SK-N-SH (cell line): ENCODE measurements at regions not wholly inside any gene's neighbourhood (a gene's known extent, or its start where the extent isn't known, plus 50 kb on each side); places are given as distances from the start of the nearest gene placed in this dataset.

Experiments
- CTCF ChIA-PET: fragments of 300-600, 350-600 bp; formaldehyde crosslinking; extraction: SDS; loops from one replicate; lab custom pipeline; 2021; lab: Yijun Ruan, JAX
- POLR2A ChIA-PET: fragments of 350-600 bp; sonication (Branson Sonifier 250); formaldehyde crosslinking; extraction: SDS; loops from one replicate; lab custom pipeline; 2020; ENCODE audit warnings: antibody characterized with exemption, inconsistent platforms; lab: Yijun Ruan, JAX
- DNase-seq: peaks from one replicate; pipeline ENCODE4 v3.0.0; 2012
- H2AFZ ChIP-seq: fragments of 200-600 bp; sonication (generic); 2 replicates; pipeline ENCODE4 v1.8.1; 2016; ENCODE audit warnings: antibody characterized with exemption, mild to moderate bottlenecking, low read depth
- H3F3A ChIP-seq: fragments of 200-600 bp; sonication (generic); replicated peaks from 2 replicates; pipeline ENCODE3; 2016; ENCODE audit warnings: antibody characterized with exemption, mild to moderate bottlenecking; ENCODE audit not compliant: insufficient read depth
- H3K27ac ChIP-seq, 2 experiments: fragments of 200-500 bp in 1 of 2; fragments of 200-600 bp in 1 of 2; sonication (Bioruptor generic) in 1 of 2; sonication (generic), shearing (Covaris generic) in 1 of 2; 2 replicates each; pipeline versions ENCODE4 v1.5.1 to v1.6.1; 2014 to 2016; ENCODE audit warnings: low read depth in 2 of 2, inconsistent platforms in 1 of 2, low read length in 1 of 2, mild to moderate bottlenecking in 1 of 2, mixed read lengths in 1 of 2
- H3K27me3 ChIP-seq: fragments of 200-600 bp; sonication (generic), shearing (Covaris generic); 2 replicates; pipeline ENCODE4 v1.6.1; 2016; ENCODE audit warnings: mixed run types; ENCODE audit not compliant: insufficient read depth
- H3K36me3 ChIP-seq, 2 experiments: fragments of 200-500 bp in 1 of 2; fragments of 200-600 bp in 1 of 2; sonication (Bioruptor generic) in 1 of 2; sonication (generic) in 1 of 2; replicated peaks in 1 of 2; 2 replicates each; pipeline versions ENCODE3 to v1.5.1; 2014 to 2016; ENCODE audit warnings: low read length in 1 of 2, mild to moderate bottlenecking in 1 of 2; ENCODE audit not compliant: insufficient read depth in 2 of 2, control insufficient read depth in 1 of 2
- H3K4me1 ChIP-seq, 2 experiments: fragments of 200-500 bp in 1 of 2; fragments of 200-600 bp in 1 of 2; sonication (Bioruptor generic) in 1 of 2; sonication (generic), shearing (Covaris generic) in 1 of 2; 2 replicates each; pipeline versions ENCODE4 v1.5.1 to v1.6.1; 2014 to 2016; ENCODE audit warnings: low read depth in 1 of 2, low read length in 1 of 2, mixed run types in 1 of 2; ENCODE audit not compliant: insufficient read depth in 2 of 2, control insufficient read depth in 1 of 2
- H3K4me2 ChIP-seq: fragments of 200-600 bp; sonication (generic), shearing (Covaris generic); 2 replicates; pipeline ENCODE4 v1.6.1; 2017; ENCODE audit warnings: mixed run types
- H3K4me3 ChIP-seq, 2 experiments: fragments of 200-500 bp in 1 of 2; fragments of 200-600 bp in 1 of 2; sonication (Bioruptor generic) in 1 of 2; sonication (generic), shearing (Covaris generic) in 1 of 2; 2 replicates each; pipeline versions ENCODE4 v1.5.1 to v1.8.1; 2014 to 2016; ENCODE audit warnings: low read depth in 2 of 2, inconsistent platforms in 1 of 2, low read length in 1 of 2, mild to moderate bottlenecking in 1 of 2, mixed read lengths in 1 of 2, moderate library complexity in 1 of 2
- H3K79me2 ChIP-seq: fragments of 200-600 bp; sonication (generic); 2 replicates; pipeline ENCODE4 v1.8.1; 2017; ENCODE audit warnings: mild to moderate bottlenecking; ENCODE audit not compliant: insufficient read depth
- H3K9ac ChIP-seq: fragments of 200-600 bp; sonication (generic); 2 replicates; pipeline ENCODE4 v1.6.1; 2017; ENCODE audit warnings: mixed run types
- H3K9me2 ChIP-seq: fragments of 200-600 bp; sonication (generic); 2 replicates; pipeline ENCODE4 v1.6.1; 2017; ENCODE audit warnings: mixed run types
- H3K9me3 ChIP-seq: fragments of 200-600 bp; sonication (generic); 2 replicates; pipeline ENCODE4 v1.6.1; 2017; ENCODE audit warnings: mixed run types, mild to moderate bottlenecking, moderate library complexity
- H4K20me1 ChIP-seq: fragments of 200-600 bp; sonication (generic); 2 replicates; pipeline ENCODE4 v1.6.1; 2017; ENCODE audit warnings: mild to moderate bottlenecking, mixed run types; ENCODE audit not compliant: insufficient read depth
- CHD2 ChIP-seq: fragments of 150-350 bp; IDR thresholded peaks from 2 replicates; pipeline ENCODE4 v1.6.1; 2018; ENCODE audit warnings: low read length; ENCODE audit not compliant: partially characterized antibody
- ELF1 ChIP-seq: IDR thresholded peaks from 2 replicates; pipeline ENCODE4 v1.4.0; 2012
- EZH2phosphoT487 ChIP-seq: fragments of 200-600 bp; sonication (generic); IDR thresholded peaks from 2 replicates; pipeline ENCODE4 v1.6.1; 2017; ENCODE audit warnings: low read depth, mixed run types, mild to moderate bottlenecking, antibody characterized with exemption, moderate library complexity, borderline replicate concordance
- JUND ChIP-seq: IDR thresholded peaks from 2 replicates; pipeline ENCODE4 v1.4.0; 2012
- MXI1 ChIP-seq: IDR thresholded peaks from 2 replicates; pipeline ENCODE4 v1.6.1; 2012; ENCODE audit warnings: mild to moderate bottlenecking, low read depth, low read length, improper control_type of control experiment
- NRF1 ChIP-seq: IDR thresholded peaks from 2 replicates; pipeline ENCODE4 v1.6.1; 2012; ENCODE audit warnings: low read depth, mild to moderate bottlenecking, low read length
- PBX3 ChIP-seq: IDR thresholded peaks from 2 replicates; pipeline ENCODE4; 2012
- RAD21 ChIP-seq: IDR thresholded peaks from 2 replicates; pipeline ENCODE4 v1.6.1; 2012; ENCODE audit warnings: mild to moderate bottlenecking, low read length
- RCOR1 ChIP-seq: fragments of 150-350 bp; IDR thresholded peaks from 2 replicates; pipeline ENCODE4 v1.6.1; 2017; ENCODE audit warnings: antibody characterized with exemption, low read length
- RFX5 ChIP-seq: IDR thresholded peaks from 2 replicates; pipeline ENCODE4 v1.6.1; 2012; ENCODE audit warnings: mild to moderate bottlenecking, improper control_type of control experiment, low read length
- TAF1 ChIP-seq: IDR thresholded peaks from 2 replicates; pipeline ENCODE4 v1.6.1; 2012; ENCODE audit warnings: low read depth, mild to moderate bottlenecking, low read length, moderate library complexity, borderline replicate concordance
- TCF12 ChIP-seq: IDR thresholded peaks from 2 replicates; pipeline ENCODE4 v1.4.0; 2012
- WGBS: methylation state at CpG from one replicate; pipeline ENCODE4 v1.1.6; 2017; ENCODE audit warnings: low lambda C conversion rate; 5-methylcytosine and 5-hydroxymethylcytosine counted together
- TF ChIP-seq, protein P1 (sequence below): IDR thresholded peaks from 2 replicates; pipeline ENCODE4 v1.4.0; 2012; ENCODE audit warnings: low read depth
- TF ChIP-seq, protein P2 (sequence below): fragments of 200-600 bp; sonication (generic); IDR thresholded peaks from 2 replicates; pipeline ENCODE4 v1.6.1; 2017; ENCODE audit warnings: antibody characterized with exemption, mild to moderate bottlenecking, moderate library complexity

- CTCF ChIA-PET, result interaction anchor here (1.5 to 1.8 kb wide), 2 partner anchors 10 to 19 kb away, joined by 4 to 5 read pairs; no protein-coding TSS in a partner anchor
- POLR2A ChIA-PET, result no interaction called here
Observed at GRCh38 chr1:81471255-81471654, 329.5 kb upstream of the ADGRL2 start.

GRCh38 chr1:81470275-81470674 lies 330.5 kb upstream of the ADGRL2 start:
- H3K9ac ChIP-seq, result no peak overlapping the region
- no peak for DNase-seq
- TF ChIP-seq, protein P1, sequence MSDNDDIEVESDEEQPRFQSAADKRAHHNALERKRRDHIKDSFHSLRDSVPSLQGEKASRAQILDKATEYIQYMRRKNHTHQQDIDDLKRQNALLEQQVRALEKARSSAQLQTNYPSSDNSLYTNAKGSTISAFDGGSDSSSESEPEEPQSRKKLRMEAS, result no peak
- TF ChIP-seq CHD2 (no peak), RCOR1 (no peak), NRF1 (no peak), JUND (no peak), TAF1 (no peak)
- H3K4me1 ChIP-seq, result peaks cover 0 to 4% of the 10 kb centered on the region in 2 experiments; a peak in 2 of 4 replicates
- POLR2A ChIA-PET, result no interaction called here
- no peak overlapping the region for H3K27ac ChIP-seq
- no peaks in the 10 kb centered on the region for H3K36me3 ChIP-seq
- H3K4me3 ChIP-seq, result no peak overlapping the region
- H3K79me2 ChIP-seq, result no peaks in the 10 kb centered on the region
- H4K20me1 ChIP-seq, result no peaks in the 10 kb centered on the region
- 82% methylated on average over 3 of the region's 3 CpGs for WGBS
- H3K9me2 ChIP-seq, result no peaks in the 10 kb centered on the region
- no peak overlapping the region for H2AFZ ChIP-seq
- no peaks in the 10 kb centered on the region for H3K9me3 ChIP-seq
- no peaks in the 10 kb centered on the region for H3K27me3 ChIP-seq
- no peak overlapping the region for H3K4me2 ChIP-seq
- H3F3A ChIP-seq, result no peaks in the 10 kb centered on the region
- CTCF ChIA-PET, result interaction anchor here (0.6 to 1.8 kb wide), 3 partner anchors 20 to 160 kb away, joined by 3 to 5 read pairs (median 3); no protein-coding TSS in a partner anchor

More at GRCh38 chr1:81471255-81471654, 329.5 kb upstream of the ADGRL2 start:
- 63% methylated on average over 2 of the region's 2 CpGs for WGBS
- TF ChIP-seq RFX5 (no peak), PBX3 (no peak), EZH2phosphoT487 (no peak), TCF12 (no peak), RAD21 (peak; percentile 34; the same call in 1 of the 2 replicates), ELF1 (no peak), MXI1 (no peak)
- TF ChIP-seq, protein P2, sequence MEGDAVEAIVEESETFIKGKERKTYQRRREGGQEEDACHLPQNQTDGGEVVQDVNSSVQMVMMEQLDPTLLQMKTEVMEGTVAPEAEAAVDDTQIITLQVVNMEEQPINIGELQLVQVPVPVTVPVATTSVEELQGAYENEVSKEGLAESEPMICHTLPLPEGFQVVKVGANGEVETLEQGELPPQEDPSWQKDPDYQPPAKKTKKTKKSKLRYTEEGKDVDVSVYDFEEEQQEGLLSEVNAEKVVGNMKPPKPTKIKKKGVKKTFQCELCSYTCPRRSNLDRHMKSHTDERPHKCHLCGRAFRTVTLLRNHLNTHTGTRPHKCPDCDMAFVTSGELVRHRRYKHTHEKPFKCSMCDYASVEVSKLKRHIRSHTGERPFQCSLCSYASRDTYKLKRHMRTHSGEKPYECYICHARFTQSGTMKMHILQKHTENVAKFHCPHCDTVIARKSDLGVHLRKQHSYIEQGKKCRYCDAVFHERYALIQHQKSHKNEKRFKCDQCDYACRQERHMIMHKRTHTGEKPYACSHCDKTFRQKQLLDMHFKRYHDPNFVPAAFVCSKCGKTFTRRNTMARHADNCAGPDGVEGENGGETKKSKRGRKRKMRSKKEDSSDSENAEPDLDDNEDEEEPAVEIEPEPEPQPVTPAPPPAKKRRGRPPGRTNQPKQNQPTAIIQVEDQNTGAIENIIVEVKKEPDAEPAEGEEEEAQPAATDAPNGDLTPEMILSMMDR, result 0 out of 2 replicates have a peak, but pooled peaks have one; percentile 12
- H3K9ac ChIP-seq, result no peak overlapping the region
- DNase-seq, result no peak
- H3K4me3 ChIP-seq, result no peak overlapping the region
- H3F3A ChIP-seq, result no peaks in the 10 kb centered on the region
- no peaks in the 10 kb centered on the region for H3K36me3 ChIP-seq
- H3K9me2 ChIP-seq, result no peaks in the 10 kb centered on the region
- H3K27ac ChIP-seq, result no peak overlapping the region
- H3K79me2 ChIP-seq, result no peaks in the 10 kb centered on the region
- H3K9me3 ChIP-seq, result no peaks in the 10 kb centered on the region
- H4K20me1 ChIP-seq, result no peaks in the 10 kb centered on the region
- no peak overlapping the region for H2AFZ ChIP-seq
- H3K4me2 ChIP-seq, result no peak overlapping the region
- peaks cover 0 to under 1% of the 10 kb centered on the region in 2 experiments; a peak in 2 of 4 replicates for H3K4me1 ChIP-seq
- H3K27me3 ChIP-seq, result no peaks in the 10 kb centered on the region
